Panc1 (cell line): ENCODE measurements at regions not wholly inside any gene's neighbourhood (a gene's known extent, or its start where the extent isn't known, plus 50 kb on each side); places are given as distances from the start of the nearest gene placed in this dataset.

Source experiments
- ATAC-seq: fragments of 200-7000 bp; cut with Tn5 transposase; 2 replicates; pipeline ENCODE4 v1.9.1; 2020; ENCODE audit warnings: mild to moderate bottlenecking, moderate library complexity
- BruUV-seq: library from RNA; stranded (reverse); fragments of 400-500 nt; replicated peaks from 2 replicates; lab custom pipeline; 2021; lab: Mats Ljungman, UMichigan
- CTCF ChIA-PET: fragments of 300-600 bp; sonication (Branson Sonifier 250); formaldehyde crosslinking; loops from one replicate; lab custom pipeline; 2022; ENCODE audit warnings: antibody characterized with exemption; lab: Charles Lee
- POLR2A ChIA-PET: fragments of 300-600 bp; sonication (Branson Sonifier 250); formaldehyde crosslinking; loops from one replicate; lab custom pipeline; 2022; ENCODE audit warnings: antibody characterized with exemption; lab: Charles Lee
- DNase-seq: peaks from one replicate; pipeline ENCODE4 v3.0.0-alpha.2; 2010; ENCODE audit warnings: low read depth, low spot score
- H3K27ac ChIP-seq: 2 replicates; pipeline ENCODE4 v1.5.1; 2011; ENCODE audit warnings: mild to moderate bottlenecking, low read length, inconsistent platforms
- H3K27me3 ChIP-seq: fragments of 200-500 bp; sonication (Bioruptor generic); 2 replicates; pipeline ENCODE4 v1.6.0; 2014; ENCODE audit warnings: low read length, inconsistent platforms; ENCODE audit not compliant: control insufficient read depth, insufficient read depth
- H3K36me3 ChIP-seq: fragments of 200-500 bp; sonication (Bioruptor generic); 2 replicates; pipeline ENCODE4 v1.5.1; 2014; ENCODE audit warnings: inconsistent platforms, mild to moderate bottlenecking, low read length, moderate library complexity; ENCODE audit not compliant: control insufficient read depth, insufficient read depth
- H3K4me1 ChIP-seq: 2 replicates; pipeline ENCODE4 v1.5.1; 2011; ENCODE audit warnings: inconsistent platforms, mild to moderate bottlenecking, low read length, moderate library complexity; ENCODE audit not compliant: control insufficient read depth, insufficient read depth
- H3K4me3 ChIP-seq, 2 experiments: 2 replicates each; pipeline ENCODE4 v1.5.1; 2011 to 2012; ENCODE audit warnings: low read depth in 2 of 2, low read length in 2 of 2, mild to moderate bottlenecking in 2 of 2, inconsistent platforms in 1 of 2, moderate library complexity in 1 of 2
- H3K9me3 ChIP-seq: fragments of 200-500 bp; sonication (Bioruptor generic); 2 replicates; pipeline ENCODE4 v1.5.1; 2014; ENCODE audit warnings: low read depth, mild to moderate bottlenecking, inconsistent platforms, low read length, moderate library complexity; ENCODE audit not compliant: control insufficient read depth, insufficient read depth
- CTCF ChIP-seq: fragments of 450-650 bp; IDR thresholded peaks from 2 replicates; pipeline ENCODE4 v1.5.1; 2017; ENCODE audit warnings: mild to moderate bottlenecking
- POLR2AphosphoS5 ChIP-seq: IDR thresholded peaks from 2 replicates; pipeline ENCODE4 v1.6.1; 2012; ENCODE audit warnings: mild to moderate bottlenecking, low read depth, low read length, moderate library complexity
- REST ChIP-seq, 2 experiments: IDR thresholded peaks; 2 replicates each; pipeline ENCODE4 v1.6.1; 2011 to 2012; ENCODE audit warnings: low read depth in 2 of 2, control low read depth in 1 of 2, low read length in 1 of 2, mild to moderate bottlenecking in 1 of 2, moderate library complexity in 1 of 2; ENCODE audit not compliant: insufficient read depth in 1 of 2
- SIN3A ChIP-seq: IDR thresholded peaks from 2 replicates; pipeline ENCODE4 v1.6.1; 2012; ENCODE audit warnings: low read depth, mild to moderate bottlenecking, low read length, moderate library complexity, borderline replicate concordance; ENCODE audit not compliant: insufficient read depth
- TCF7L2 ChIP-seq: IDR thresholded peaks from 2 replicates; pipeline ENCODE4 v1.6.1; 2011; ENCODE audit warnings: mild to moderate bottlenecking, low read depth, low read length, inconsistent platforms
- in situ Hi-C: cut with HindIII; loops from 2 replicates; pipeline ENCODE4 v1.10.0; 2016; ENCODE audit warnings: low sequenced_read_pairs, low pct_unique_long_range_greater_than_20kb
- intact Hi-C: fragments of 100-400 bp; cut with micrococcal nuclease; formaldehyde crosslinking; loops from one replicate; pipeline ENCODE4 v1.10.0; 2022; ENCODE audit not compliant: unreplicated experiment

- in situ Hi-C loops: no loop called here
- POLR2A ChIA-PET: no interaction called here
- CTCF ChIA-PET: no interaction called here
- DNase-seq (no peak), ATAC-seq (no peak)
- no peaks in the 10 kb centered on the region for H3K36me3 ChIP-seq
- no peak for TF ChIP-seq CTCF
- TF ChIP-seq REST (IDR thresholded peaks at IDR 0.05; ENCODE audit: insufficient read depth in 1 of 2, low read depth in 2 of 2, low read length in 1 of 2): no peak
- TF ChIP-seq POLR2AphosphoS5: no peak
- no peak for TF ChIP-seq TCF7L2
- TF ChIP-seq SIN3A: no peak
- H3K4me3 ChIP-seq: no peak overlapping the region
- no TSS peak for BruUV-seq
- H3K9me3 ChIP-seq: no peaks in the 10 kb centered on the region
- intact Hi-C loops: no loop called here
- H3K27ac ChIP-seq: no peak overlapping the region
- H3K27me3 ChIP-seq: no peaks in the 10 kb centered on the region; the same call in 1 of the 2 replicates
- H3K4me1 ChIP-seq: no peaks in the 10 kb centered on the region
These were observed 198.4 kb downstream of the SNX10 start for GRCh38 chr7:26489906-26490639.

- TF ChIP-seq POLR2AphosphoS5 (no peak), TCF7L2 (no peak), SIN3A (no peak), CTCF (no peak), REST (IDR thresholded peaks at IDR 0.05; ENCODE audit: insufficient read depth in 1 of 2, low read depth in 2 of 2, low read length in 1 of 2) (no peak)
- in situ Hi-C loops: no loop called here
- Histone ChIP-seq H3K4me1 (no peaks in the 10 kb centered on the region), H3K9me3 (no peaks in the 10 kb centered on the region), H3K4me3 (no peak overlapping the region), H3K27me3 (no peaks in the 10 kb centered on the region; the same call in 1 of the 2 replicates), H3K27ac (no peak overlapping the region), H3K36me3 (no peaks in the 10 kb centered on the region)
- BruUV-seq: no TSS peak
- peak; percentile 37; the same call in 1 of the 2 replicates for ATAC-seq
- no peak for DNase-seq
- intact Hi-C loops: no loop called here
- ChIA-PET CTCF (no interaction called here), POLR2A (interaction anchor here (0.6 kb wide), 1 partner anchor 1975 kb away, joined by 6 read pairs; no protein-coding TSS in a partner anchor)
These were observed 199.3 kb downstream of the SNX10 start for GRCh38 chr7:26490640-26491624.
